DND-41 (cell line): ENCODE measurements at regions not wholly inside any gene's neighbourhood (a gene's known extent, or its start where the extent isn't known, plus 50 kb on each side); places are given as distances from the start of the nearest gene placed in this dataset.

Experiments
- CTCF ChIP-seq: IDR thresholded peaks from 2 replicates; pipeline ENCODE4 v1.5.1; 2012; ENCODE audit warnings: borderline replicate concordance, low read length, moderate library complexity, mild to moderate bottlenecking; ENCODE audit not compliant: poor library complexity, severe bottlenecking; ENCODE audit errors: extremely low read depth
- EZH2 ChIP-seq: IDR thresholded peaks from 3 replicates; pipeline ENCODE4 v1.6.1; 2012; ENCODE audit warnings: borderline replicate concordance, low read depth, mild to moderate bottlenecking, moderate library complexity, low read length, inconsistent platforms; ENCODE audit not compliant: severe bottlenecking

GRCh38 chr4:32117693-32118092, 1397.5 kb downstream of the PCDH7 start:
- TF ChIP-seq CTCF (no peak), EZH2 (no peak)
